GM23248 (cell line): ENCODE measurements at regions not wholly inside any gene's neighbourhood (a gene's known extent, or its start where the extent isn't known, plus 50 kb on each side); places are given as distances from the start of the nearest gene placed in this dataset.
"Not testable (repeated sequence)": the region's sequence is repeated elsewhere in the genome, so short reads cannot be mapped to it uniquely, and the experiment has no call there.

Experiments
- EZH2 ChIP-seq: fragments of 200-600 bp; sonication (generic); IDR thresholded peaks from 2 replicates; pipeline ENCODE4 v1.6.1; 2018; ENCODE audit warnings: antibody characterized with exemption, mild to moderate bottlenecking; ENCODE audit not compliant: insufficient read depth, poor library complexity, severe bottlenecking
- EZH2phosphoT487 ChIP-seq: fragments of 200-600 bp; sonication (generic); IDR thresholded peaks from 2 replicates; pipeline ENCODE4 v1.6.1; 2018; ENCODE audit warnings: antibody characterized with exemption, moderate library complexity, mild to moderate bottlenecking, low read depth; ENCODE audit not compliant: insufficient read depth

DNA sequence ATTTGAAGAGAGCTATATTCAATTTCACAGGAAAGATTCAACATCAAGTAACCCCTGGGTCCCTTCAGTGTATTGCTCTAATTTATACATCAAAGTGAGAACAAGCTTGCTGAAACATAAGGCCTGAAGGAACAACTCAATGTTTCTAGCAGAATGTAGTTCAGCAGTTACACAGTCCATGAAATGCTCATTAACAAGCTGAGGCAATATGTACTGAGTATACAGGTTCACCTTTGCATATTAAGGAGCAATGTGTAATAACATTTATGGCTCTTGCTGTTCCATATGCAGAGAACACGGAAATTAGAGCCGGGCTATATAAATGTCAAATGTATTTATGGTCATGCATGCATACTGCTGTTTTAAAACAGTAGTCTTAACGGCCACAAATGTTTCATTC lies 338.5 kb downstream of the PCDH11X start:
- not testable (repeated sequence) for TF ChIP-seq EZH2, EZH2phosphoT487
